Activated B cell treated with CpG ODN at 0.5 μM for 24 hours (primary cell): ENCODE measurements at regions not wholly inside any gene's neighbourhood (a gene's known extent, or its start where the extent isn't known, plus 50 kb on each side); places are given as distances from the start of the nearest gene placed in this dataset.

Source experiments
- ATAC-seq: fragments of 200-7000 bp; cut with Tn5 transposase; one replicate; pipeline ENCODE4 v1.10.0; 2021; ENCODE audit warnings: low read depth, mild to moderate bottlenecking, moderate library complexity
- CTCF ChIA-PET: fragments of 350-600 bp; sonication (Branson Sonifier 250); formaldehyde crosslinking; loops from one replicate; lab custom pipeline; 2021; ENCODE audit warnings: antibody characterized with exemption; lab: Charles Lee
- POLR2A ChIA-PET: fragments of 350-600 bp; sonication (Branson Sonifier 250); formaldehyde crosslinking; loops from one replicate; lab custom pipeline; 2021; ENCODE audit warnings: antibody characterized with exemption; lab: Charles Lee
- DNase-seq: peaks from one replicate; pipeline ENCODE4 v3.0.0; 2022
- H3K27ac Mint-ChIP-seq: one replicate; pipeline ENCODE4 v1.8.0; 2020; ENCODE audit warnings: mixed read lengths
- H3K27me3 Mint-ChIP-seq: one replicate; pipeline ENCODE4 v1.8.0; 2021; ENCODE audit warnings: mixed read lengths
- H3K36me3 Mint-ChIP-seq: one replicate; pipeline ENCODE4 v1.8.0; 2021; ENCODE audit warnings: low read depth, mixed read lengths
- H3K4me1 Mint-ChIP-seq: one replicate; pipeline ENCODE4 v1.8.0; 2021; ENCODE audit warnings: mixed read lengths
- H3K4me3 Mint-ChIP-seq: one replicate; pipeline ENCODE4 v1.8.0; 2020; ENCODE audit warnings: mild to moderate bottlenecking, mixed read lengths
- H3K9me3 Mint-ChIP-seq: one replicate; pipeline ENCODE4 v1.8.0; 2020; ENCODE audit warnings: mixed read lengths
- CTCF ChIP-seq: fragments of 200-600 bp; IDR thresholded peaks from one replicate; pipeline ENCODE4 v1.8.0; 2022; ENCODE audit warnings: antibody characterized with exemption, mild to moderate bottlenecking
- intact Hi-C: fragments of 100-400 bp; cut with micrococcal nuclease; formaldehyde crosslinking; loops from one replicate; pipeline ENCODE4 v1.15.1; 2024

GRCh38 chr7:17229228-17229627 lies 69.2 kb upstream of the AHR start:
- intact Hi-C loops = no loop called here
- H3K9me3 Mint-ChIP-seq = no peaks in the 10 kb centered on the region
- H3K27ac Mint-ChIP-seq = no peak overlapping the region
- H3K27me3 Mint-ChIP-seq = no peaks in the 10 kb centered on the region
- H3K4me1 Mint-ChIP-seq = peaks cover 11% of the 10 kb centered on the region
- POLR2A ChIA-PET = no interaction called here
- H3K4me3 Mint-ChIP-seq = no peak overlapping the region
- DNase-seq = no peak
- ATAC-seq = no peak
- no peak for TF ChIP-seq CTCF
- no peaks in the 10 kb centered on the region for H3K36me3 Mint-ChIP-seq
- CTCF ChIA-PET = no interaction called here

GRCh38 chr7:17230099-17230807 lies 68.2 kb upstream of the AHR start:
- H3K27ac Mint-ChIP-seq = no peak overlapping the region
- intact Hi-C loops = loop anchor here (5.0 kb wide), 3 partner anchors 168 to 712 kb away; partner anchors contain the start of genes ANKMY2, BZW2 and SNX13
- TF ChIP-seq CTCF = no peak
- POLR2A ChIA-PET = no interaction called here
- ATAC-seq = no peak
- peaks cover 20% of the 10 kb centered on the region for H3K4me1 Mint-ChIP-seq
- DNase-seq = no peak
- no peaks in the 10 kb centered on the region for H3K27me3 Mint-ChIP-seq
- no peaks in the 10 kb centered on the region for H3K36me3 Mint-ChIP-seq
- CTCF ChIA-PET = interaction anchor here (1.1 kb wide), 1 partner anchor 66 kb away, joined by 3 read pairs; no protein-coding TSS in a partner anchor
- no peak overlapping the region for H3K4me3 Mint-ChIP-seq
- H3K9me3 Mint-ChIP-seq = no peaks in the 10 kb centered on the region

GRCh38 chr7:17233603-17234002 lies 64.8 kb upstream of the AHR start:
- DNase-seq (no peak), ATAC-seq (no peak)
- CTCF ChIA-PET = interaction anchor here (1.0 kb wide), 2 partner anchors 68 to 81 kb away, joined by 4 read pairs; no protein-coding TSS in a partner anchor
- intact Hi-C loops = loop anchor here (1.0 to 5.0 kb wide), 10 partner anchors 39 to 709 kb away; partner anchors contain the start of genes AHR, ANKMY2, BZW2 and SNX13
- Mint-ChIP-seq H3K9me3 (peaks cover 5% of the 10 kb centered on the region), H3K27me3 (no peaks in the 10 kb centered on the region), H3K4me1 (peaks cover 29% of the 10 kb centered on the region), H3K36me3 (no peaks in the 10 kb centered on the region), H3K4me3 (peak overlapping the region; percentile 77), H3K27ac (peak overlapping the region; percentile 98)
- POLR2A ChIA-PET = interaction anchor here (1.4 kb wide), 2 partner anchors 65 to 66 kb away, joined by 4 to 6 read pairs; partner anchors contain the start of gene AHR
- TF ChIP-seq CTCF = no peak

- ChIA-PET CTCF (interaction anchor here (1.0 kb wide), 2 partner anchors 67 to 81 kb away, joined by 4 read pairs; no protein-coding TSS in a partner anchor), POLR2A (interaction anchor here (1.4 kb wide), 2 partner anchors 64 to 66 kb away, joined by 4 to 6 read pairs; partner anchors contain the start of gene AHR)
- Mint-ChIP-seq H3K27ac (peak overlapping the region; percentile 98), H3K4me1 (peaks cover 29% of the 10 kb centered on the region), H3K36me3 (no peaks in the 10 kb centered on the region), H3K9me3 (peaks cover 5% of the 10 kb centered on the region), H3K4me3 (peak overlapping the region; percentile 77), H3K27me3 (no peaks in the 10 kb centered on the region)
- intact Hi-C loops = loop anchor here (1.0 to 5.0 kb wide), 10 partner anchors 39 to 708 kb away; partner anchors contain the start of genes AHR, ANKMY2, BZW2 and SNX13
- no peak for TF ChIP-seq CTCF
- DNase-seq (peak; percentile 30), ATAC-seq (peak; percentile 57)
These were observed 64.4 kb upstream of the AHR start for GRCh38 chr7:17234030-17234397.
